ENCODE measurements at regions not wholly inside any gene's neighbourhood (a gene's known extent, or its start where the extent isn't known, plus 50 kb on each side); places are given as distances from the start of the nearest gene placed in this dataset.

DNA sequence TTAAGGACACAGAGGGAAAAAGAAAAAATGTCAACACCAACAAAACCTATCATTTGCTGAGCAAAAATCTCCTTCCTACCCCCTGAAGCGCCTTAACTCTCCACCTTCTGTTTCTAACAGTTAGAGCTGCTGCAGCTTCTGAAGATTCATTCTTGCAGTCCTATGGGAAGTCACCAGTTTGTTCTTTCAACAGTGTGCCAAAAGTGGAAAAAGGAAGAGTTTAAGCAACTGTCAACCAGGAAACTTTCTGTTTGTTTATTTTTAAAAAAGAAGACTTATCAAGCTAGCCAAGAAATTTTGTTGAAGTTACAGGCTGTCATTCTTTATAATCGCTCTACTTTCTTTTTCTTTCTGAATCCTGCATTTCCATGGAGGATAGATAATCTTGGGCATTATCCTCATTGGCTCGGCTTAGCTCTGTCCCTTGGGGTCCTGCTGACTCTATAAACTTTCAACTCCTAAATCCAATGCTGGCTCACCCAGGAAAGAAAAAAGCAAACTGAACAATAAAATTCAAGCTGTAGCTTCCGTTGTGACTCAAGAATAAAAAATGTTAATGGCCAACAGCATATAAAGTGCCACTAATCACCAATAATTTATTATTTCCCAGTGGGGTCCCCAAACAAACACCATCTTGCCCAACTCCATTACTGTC lies 172.8 kb upstream of the CITED2 start:
- no peak for DNase-seq (ENCODE audit: low read depth in 2 of 3, low spot score in 1 of 3)

DNA sequence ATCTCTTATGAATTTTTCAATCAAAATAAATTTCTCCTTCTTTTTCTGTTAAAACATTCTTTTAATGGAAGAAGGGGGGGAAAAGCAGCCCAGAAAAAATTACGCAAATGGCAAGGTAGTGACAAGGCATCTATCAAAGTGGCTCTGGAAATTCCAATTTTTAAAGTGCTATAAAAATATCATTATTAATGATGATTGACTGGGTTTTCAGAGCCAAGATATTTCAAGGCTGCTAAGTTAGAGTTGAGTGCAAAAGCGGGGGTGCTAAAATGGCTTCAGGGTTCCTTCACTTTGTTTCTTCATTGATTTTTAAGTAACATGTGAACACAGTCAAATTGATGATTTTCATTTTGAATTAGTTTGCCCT lies 171.6 kb upstream of the CITED2 start:
- no peak for DNase-seq (ENCODE audit: low read depth in 2 of 3, low spot score in 1 of 3)

DNA sequence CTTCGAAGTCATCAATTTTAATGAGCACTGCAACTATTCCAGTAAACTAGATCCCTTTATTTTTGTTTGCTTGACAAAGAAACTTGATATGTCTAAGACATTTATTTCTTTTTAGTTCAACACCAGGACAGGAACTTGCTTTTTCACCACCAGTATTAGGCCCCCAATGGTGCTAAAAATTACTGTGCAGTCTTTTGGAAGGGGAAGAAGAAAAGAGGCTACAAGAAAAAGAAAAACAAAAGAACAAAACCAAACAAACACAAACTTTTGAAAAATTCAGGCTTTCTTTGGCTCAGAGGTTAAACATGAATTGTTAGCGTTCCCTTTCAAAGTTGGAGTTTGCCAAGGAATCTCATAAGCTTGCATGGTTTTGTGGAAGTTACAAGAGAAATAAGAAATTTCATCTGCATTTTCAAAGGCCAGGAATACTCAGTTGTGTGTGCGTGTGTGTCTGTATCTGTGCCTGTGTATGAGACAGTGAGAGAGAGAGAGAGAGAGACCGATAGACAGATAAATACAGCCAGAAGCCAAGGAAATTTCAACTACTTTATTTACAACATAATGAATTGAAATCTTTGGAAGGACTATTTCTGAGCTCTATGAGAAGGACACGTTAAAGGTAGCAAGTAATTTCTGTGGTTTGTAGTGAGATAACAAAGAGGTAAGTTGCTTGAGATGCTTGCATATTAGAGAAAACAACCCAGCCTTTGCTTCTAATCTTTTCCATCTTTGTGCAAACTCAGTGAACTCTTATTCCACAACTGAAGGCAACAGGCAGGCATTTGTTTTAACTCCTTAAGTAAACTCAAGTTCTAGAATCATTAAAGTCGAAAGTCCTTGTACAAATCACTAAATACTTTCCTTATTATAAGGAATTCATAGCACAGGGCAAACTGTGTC lies 171.0 kb upstream of the CITED2 start:
- no peak for DNase-seq (ENCODE audit: low read depth in 2 of 3, low spot score in 1 of 3)

DNA sequence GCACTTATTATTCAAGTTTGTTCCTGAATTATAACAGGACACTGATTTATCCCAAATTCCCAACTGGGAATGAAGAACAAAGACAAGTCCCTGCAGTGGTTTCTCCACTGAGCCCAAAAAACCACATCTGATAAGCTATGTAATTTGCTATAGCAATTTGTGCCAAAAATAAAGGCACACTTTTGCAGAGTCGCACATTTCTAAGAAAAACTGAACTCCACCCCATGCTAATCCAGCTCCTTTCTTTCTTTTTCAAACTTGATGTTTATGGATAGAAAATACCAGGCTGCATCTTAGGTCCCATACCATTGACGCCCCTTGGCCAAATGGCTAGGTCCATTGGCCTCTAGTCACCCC lies 170.2 kb upstream of the CITED2 start:
- no peak for DNase-seq (ENCODE audit: low read depth in 2 of 3, low spot score in 1 of 3)

DNA sequence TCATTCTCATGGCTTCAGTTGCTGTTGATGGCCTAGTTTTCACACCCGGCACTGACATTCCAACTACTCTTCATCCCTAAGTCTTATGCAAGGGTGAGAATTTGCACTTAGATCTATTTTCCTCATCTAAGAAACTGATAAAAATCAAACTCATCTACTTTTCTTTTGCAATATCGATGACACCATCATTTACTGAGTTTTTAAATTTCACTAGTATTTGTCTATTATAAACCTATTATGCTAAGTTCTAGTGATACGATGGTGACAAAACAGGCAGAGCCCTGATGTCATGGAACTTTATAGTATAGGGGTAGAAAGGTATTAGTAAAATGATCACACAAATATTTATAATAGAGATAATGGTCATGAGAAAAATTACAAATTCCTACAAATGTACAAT lies 167.9 kb upstream of the CITED2 start:
- no peak for DNase-seq (ENCODE audit: low read depth in 2 of 3, low spot score in 1 of 3)

DNA sequence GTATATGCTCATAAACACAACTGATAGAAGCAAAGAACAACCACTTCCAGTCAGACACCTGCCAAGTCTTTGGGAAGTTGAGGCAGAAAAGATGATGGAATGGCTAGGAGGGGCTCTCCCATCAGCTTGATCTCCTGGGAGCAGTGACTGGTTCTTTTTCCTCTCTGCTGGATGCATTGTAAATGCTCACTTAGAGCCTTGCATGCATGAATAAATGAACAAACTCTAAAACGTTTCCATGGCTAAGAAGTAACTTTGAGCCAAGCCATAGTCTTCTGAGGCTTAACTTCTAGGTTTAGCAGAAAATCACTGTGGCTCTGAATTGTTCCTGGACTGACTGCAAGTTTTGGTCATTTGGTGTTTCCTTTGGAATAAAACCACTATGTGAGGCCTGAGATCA lies 166.4 kb upstream of the CITED2 start:
- DNase-seq (ENCODE audit: low read depth in 2 of 3, low spot score in 1 of 3) = no peak

DNA sequence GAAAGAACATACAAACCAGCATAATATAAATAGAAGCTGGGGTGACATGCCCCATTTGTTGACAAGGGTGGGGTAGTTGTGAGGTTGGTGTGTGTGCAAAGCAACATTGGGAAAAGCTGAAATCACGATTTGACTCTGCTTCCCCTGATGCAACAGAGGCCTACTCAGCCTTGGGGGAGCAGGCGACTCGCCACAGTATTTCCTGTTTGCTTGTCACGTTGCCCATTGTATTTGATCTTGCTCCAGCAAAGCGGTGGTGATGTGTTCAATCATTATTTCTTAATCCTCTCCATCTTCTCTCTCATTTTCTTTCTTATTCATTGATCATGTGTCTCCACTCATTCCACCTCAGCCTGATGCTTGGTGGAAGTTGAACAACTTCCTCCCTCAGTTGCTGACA lies 165.8 kb upstream of the CITED2 start:
- DNase-seq (ENCODE audit: low read depth in 2 of 3, low spot score in 1 of 3) = peak; percentile 23 to 38 (median 35)

DNA sequence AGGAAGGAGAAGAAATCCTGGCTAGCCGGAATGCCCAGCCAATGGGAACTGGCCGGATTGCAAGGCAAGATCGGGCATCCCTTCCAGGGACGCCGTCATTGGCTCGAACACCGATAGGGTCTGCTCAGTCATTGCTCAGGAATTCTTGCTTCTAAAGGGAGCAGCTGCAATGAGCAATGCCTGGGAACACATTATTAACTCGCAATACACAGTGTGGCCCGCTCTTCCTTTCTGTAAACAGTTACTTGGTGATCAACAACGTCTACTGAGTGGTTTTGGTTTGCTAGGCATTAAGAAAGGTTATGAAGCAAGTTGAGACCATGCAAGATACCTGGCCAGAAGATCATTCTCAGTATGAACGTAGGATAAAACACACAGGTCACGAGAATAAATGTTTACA lies 165.4 kb upstream of the CITED2 start:
- no peak for DNase-seq (ENCODE audit: low read depth in 2 of 3, low spot score in 1 of 3)

DNA sequence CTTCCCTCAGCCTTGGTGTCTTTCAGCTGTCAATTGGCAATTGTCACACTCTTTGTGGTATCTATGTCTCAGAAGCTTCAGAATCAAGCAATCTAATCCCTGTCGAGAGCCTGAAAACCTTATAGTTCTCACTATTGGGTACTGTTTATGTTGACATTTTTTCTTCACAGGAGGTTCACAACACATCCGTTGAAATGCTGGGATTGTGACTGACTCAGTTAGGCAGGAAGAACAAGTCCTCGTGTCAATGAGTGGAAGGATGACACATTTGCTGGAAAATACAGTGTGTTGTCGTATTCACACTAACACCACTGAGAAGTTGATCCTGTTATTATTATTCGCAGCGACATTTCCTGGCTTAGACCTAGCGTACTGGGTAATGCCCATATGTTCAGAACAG lies 163.9 kb upstream of the CITED2 start:
- DNase-seq (ENCODE audit: low read depth in 2 of 3, low spot score in 1 of 3) = no peak

DNA sequence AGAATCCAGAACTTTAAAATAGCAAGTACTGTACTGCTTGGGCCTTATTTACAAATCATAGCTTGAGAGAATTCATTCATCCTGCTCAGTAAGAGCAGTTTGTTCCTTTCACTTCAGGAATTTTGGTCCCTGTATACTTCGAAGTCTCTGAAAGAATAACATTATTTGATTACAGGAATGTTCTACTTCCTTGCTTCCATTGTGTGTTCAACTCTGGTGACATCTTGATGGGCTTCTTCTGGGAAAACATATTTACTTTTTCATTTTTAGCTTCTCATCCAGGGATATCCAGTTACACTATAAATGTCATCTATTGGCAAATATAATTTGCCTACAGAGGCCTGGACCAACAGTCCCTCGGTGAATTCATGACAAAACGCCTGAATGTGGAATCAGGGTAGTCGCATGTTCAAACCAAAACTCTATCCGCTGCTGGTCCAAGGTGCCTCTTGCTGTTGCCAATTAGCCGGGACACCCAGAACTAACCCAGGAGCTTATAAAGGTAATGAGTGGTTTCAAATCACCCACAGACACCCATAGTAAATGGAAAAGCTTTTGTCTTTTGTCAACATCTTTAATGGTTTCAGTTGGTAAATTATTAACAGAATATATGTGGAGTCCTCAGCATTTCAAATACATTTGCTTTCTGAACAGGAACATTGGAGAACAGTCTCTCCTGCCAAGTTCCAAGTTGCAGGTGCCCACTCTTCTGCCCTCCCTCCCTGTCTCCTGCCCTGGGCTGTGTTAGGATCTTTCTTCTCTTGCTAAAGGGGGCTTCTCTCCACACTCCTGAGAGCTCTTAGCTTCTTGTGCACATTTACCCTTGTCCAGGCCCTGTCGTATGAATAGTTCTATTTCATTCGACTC lies 162.5 kb upstream of the CITED2 start:
- DNase-seq (ENCODE audit: low read depth in 2 of 3, low spot score in 1 of 3) = no peak

DNA sequence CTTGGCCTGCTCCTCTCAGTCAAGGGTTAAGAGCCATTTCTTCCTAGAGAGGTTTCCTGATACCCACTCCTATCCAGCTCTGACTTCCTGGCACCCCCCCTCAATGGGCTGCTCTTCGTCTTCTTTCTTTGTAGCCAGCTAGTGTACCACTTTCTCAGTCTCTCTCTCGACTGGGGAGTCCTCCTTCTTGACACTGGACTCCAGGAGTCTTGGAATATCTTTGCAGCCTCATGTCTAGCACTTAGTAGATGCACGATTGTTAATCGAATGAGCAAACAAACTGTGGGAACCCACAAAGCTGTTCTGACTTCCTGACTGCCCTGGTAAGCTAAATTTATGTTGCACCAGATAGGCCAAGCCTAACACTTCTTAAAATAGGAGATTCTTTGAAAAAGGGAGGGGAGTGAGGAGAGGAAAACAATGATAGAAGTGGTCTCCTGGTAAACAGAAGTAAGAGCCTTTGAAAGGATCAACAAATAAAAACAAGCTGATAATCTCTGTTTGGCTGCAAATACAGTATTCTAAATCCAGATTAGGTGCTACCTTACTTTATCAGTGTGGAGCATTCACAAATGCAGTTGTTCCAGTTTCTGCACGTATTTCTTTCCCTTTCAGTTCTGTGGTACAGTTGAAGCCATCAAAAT lies 160.1 kb upstream of the CITED2 start:
- DNase-seq (ENCODE audit: low read depth in 2 of 3, low spot score in 1 of 3) = no peak

DNA sequence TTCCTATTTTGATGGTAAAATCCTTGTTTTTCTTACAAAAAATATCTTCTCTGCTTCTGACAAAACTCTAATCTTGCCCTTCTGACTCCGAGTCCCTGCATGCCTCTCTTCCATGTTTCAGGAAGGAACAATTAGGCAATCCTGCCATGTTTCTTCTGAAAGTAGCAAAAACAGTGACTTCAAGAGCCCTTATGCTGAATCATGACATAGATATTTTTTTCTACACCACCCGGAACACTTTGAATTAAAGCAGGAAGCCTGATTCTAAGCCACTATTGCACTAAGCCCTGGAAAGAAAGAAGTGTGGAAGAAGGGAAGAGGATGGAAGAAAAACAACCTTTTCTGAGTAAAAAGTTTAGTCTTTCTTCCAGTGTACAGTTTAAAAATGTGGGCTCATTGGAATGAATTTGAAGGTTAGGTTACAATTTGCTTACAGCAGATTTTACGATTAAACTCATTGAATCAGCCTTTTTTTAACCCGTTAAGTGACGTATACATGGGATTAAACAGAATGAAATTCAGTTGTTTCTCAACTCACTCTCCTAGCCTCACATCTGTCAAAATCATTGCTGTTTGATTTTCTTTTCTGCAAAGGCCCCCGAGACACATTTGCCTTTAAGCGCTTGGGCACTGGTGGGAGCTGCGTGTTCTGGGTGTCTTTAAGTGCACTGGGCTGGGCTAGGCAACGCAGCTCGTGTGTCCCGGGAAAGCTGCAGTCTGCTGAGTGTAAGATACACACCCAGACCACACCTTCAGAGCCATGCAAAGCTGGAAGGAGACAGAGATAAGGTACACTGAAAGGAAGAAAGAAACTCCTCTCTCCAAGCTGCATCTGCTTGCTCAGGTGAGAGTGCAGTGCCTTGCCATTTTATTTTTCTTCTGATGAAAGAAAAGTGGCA lies 159.4 kb upstream of the CITED2 start:
- no peak for DNase-seq (ENCODE audit: low read depth in 2 of 3, low spot score in 1 of 3)

DNA sequence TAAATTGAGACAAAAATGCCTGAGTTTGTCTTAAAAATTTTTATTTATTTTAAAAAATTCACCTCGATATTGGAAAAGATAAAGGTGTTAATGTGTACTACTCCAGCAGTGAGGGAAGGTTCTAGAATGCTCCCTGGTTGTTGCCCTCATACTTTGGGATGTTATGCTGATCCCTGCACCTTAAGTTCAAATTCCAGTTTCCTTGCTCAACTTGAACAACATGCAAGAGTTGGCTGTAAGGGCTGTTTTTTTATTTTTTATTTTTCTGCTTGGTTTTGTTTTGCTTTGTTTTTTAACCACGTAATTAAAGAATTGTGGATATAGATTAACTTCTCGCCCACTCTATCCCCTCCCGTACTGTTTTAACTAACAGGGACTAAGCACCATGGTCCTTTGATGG lies 158.7 kb upstream of the CITED2 start:
- no peak for DNase-seq (ENCODE audit: low read depth in 2 of 3, low spot score in 1 of 3)

DNA sequence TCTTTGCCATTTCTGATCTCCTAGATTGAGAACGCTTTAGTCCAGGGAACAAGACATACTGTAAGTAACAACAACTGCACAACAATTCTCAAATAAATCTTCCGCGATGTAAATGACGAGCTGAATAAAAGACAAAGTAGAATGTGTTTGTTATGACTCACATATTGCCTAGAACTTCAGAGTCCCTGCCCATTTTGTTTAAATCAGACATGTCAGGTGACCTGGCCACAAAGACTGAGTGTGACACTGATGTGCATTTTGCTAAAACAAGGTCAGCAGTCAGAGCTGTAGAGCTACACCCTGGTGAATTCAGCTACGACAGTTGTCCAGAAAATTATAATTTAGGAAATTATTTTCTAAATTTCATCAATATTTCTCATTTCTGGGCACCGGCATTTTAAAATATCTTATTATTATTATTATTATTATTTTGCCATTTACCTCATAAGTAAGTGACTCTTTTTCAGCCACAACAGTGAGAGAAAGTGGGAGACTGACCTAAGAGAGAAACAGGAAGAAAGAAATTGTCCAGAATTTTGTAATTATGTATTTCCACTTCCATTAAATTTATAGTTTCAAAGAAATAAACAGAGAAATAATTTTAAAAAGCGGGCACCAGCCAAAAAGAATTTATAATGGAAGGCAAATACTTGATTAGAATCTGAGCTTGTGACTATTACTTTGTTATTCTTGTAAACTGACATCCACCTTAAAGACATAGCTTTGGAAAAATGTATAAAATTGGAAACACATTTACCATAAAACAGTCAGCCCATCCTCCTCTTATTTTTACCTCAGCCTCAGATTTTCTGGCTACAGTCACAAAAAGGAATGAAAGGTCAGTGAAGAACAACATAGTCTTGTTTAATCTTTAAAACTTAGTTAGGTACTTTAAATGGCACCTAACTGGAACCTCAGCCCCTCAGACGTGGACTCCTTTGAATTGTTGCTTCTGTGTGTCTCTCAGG lies 157.0 kb upstream of the CITED2 start:
- DNase-seq (ENCODE audit: low read depth in 2 of 3, low spot score in 1 of 3) = peak in 2 of 3 donors; percentile 26 to 34

DNA sequence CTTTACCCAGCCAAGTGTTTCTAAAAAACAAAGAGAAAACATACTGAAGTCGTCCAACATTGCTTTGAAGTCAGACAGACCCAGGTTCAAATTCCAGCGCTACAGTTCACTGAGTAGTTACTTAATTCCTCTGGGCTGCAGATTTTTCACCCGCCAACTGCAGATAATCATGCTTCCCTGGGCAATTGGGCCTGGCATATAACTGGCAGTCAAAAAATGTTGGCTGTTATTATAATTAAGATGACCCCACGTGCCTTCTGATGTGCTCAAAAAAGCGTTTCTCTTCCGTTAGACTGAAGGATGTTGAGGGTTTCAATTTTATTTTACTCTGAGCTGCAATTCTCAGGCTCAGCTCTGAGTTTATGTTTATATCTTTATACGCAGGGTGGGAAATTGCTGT lies 156.1 kb upstream of the CITED2 start:
- no peak for DNase-seq (ENCODE audit: low read depth in 2 of 3, low spot score in 1 of 3)

DNA sequence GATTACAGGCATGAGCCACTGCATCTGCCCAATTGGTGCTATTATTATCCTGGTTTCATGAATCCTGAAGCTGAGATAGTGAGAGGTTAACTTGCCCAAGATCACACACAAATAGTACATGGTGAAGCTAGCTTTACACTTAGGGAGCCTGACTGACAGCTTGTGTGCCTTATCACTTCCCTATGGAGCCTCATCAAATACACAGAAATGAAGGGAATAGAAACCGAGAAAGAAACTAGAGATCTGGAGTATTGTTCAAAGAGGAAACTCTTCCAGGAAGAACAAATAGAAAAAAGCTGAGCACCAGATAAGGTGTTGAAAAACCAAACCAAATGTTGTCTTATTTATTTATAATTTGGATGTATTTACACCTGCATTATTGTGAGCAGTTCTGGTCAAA lies 155.0 kb upstream of the CITED2 start:
- DNase-seq (ENCODE audit: low read depth in 2 of 3, low spot score in 1 of 3) = no peak

DNA sequence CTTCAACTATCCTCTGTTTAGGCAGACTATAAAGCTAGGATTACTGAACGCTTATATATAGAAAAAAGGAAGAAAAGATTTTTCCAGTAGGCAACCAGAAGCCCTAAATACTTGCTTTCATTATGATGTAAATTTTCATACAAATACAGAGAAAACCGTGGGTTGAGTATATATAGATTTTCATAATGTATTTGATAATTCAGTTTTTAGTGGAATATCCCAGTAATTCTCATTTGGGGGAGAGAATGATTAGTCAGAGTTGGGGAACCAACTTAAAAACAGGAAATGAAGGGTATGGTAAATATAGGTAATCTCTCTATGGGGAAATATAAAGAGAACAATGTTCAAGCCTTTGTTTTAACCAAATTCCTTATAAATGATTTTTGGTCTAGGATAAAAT lies 154.0 kb upstream of the CITED2 start:
- no peak for DNase-seq (ENCODE audit: low read depth in 2 of 3, low spot score in 1 of 3)

DNA sequence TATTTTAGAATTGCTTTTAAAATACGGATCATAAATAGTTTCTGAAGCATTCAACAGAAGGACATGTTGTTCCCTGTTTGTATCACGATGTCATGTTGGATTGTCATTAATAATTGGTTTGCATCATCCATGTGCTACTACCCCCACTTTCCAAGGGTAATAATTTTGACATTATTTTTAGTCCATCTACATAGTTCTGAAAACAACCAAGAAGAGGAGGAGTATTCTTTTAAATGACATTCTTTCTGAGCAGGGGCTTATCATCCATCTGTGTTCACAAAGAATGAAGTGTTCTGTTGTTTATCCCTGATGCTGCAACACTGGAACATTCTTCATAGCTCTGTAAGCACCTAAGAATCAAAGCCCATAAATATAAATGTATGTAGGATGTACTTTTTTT lies 151.0 kb upstream of the CITED2 start:
- no peak for DNase-seq (ENCODE audit: low read depth in 2 of 3, low spot score in 1 of 3)

DNA sequence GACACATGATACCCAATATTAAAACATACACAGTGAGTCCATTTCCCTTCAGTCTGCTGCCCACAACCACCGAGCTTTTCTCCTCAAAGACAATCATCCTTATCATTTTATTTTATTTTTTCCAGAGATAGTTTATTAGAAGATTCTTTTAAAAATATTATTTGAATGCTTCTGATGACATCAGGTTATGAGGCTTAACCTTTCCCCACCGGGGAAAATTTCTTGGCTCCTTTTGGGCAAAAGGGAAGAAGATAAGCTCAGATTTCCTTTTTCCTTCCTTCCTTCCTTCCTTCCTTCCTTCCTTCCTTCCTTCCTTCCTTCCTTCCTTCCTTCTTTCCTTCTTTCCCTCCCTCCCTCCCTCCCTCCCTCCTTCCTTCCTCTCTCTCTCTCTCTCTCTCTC lies 149.5 kb upstream of the CITED2 start:
- DNase-seq (ENCODE audit: low read depth in 2 of 3, low spot score in 1 of 3) = no peak

All from stimulated activated CD4-positive, alpha-beta T cell treated with anti-CD3 and anti-CD28 coated beads, Interleukin-12 subunit alpha, Interleukin-12 subunit beta, amount 100 ng/mL, for 48 hours (primary cell).